ENCODE measurements at regions not wholly inside any gene's neighbourhood (a gene's known extent, or its start where the extent isn't known, plus 50 kb on each side); places are given as distances from the start of the nearest gene placed in this dataset.

DNA sequence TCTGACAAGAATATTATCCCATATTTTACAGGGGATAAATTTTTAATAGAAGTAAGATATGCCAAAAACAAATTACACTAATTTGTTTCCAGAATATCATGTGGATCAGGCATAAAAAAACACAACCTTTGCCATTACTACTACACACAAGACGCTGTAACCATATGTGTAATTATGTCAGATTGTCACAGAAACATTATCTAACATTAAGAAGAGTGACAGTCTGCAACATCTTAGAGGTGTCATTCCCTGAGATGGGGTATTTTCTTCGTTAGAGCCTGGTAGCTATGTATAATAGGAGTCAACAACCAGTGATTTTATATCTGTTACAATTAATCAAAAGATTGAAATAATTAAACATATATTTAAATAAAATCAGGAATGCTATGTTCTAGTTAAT, 518.9 kb downstream of the RERGL start:
- no peak for TF ChIP-seq GATA2 (IDR thresholded peaks at IDR 0.05; ENCODE audit: low read depth, low read length)
- no peak for TF ChIP-seq GATA3 (IDR thresholded peaks at IDR 0.05; ENCODE audit: low read depth, low read length)
